Activated CD4-positive, alpha-beta T cell treated with anti-CD3 and anti-CD28 coated beads, Interleukin-2, Interleukin-4, amounts not matched to agents 100 ng/mL and 50 ng/mL, durations not matched to agents 16 hours and 8 hours (primary cell): ENCODE measurements at regions not wholly inside any gene's neighbourhood (a gene's known extent, or its start where the extent isn't known, plus 50 kb on each side); places are given as distances from the start of the nearest gene placed in this dataset.

Experiments used
- DNase-seq: peaks from one replicate; pipeline ENCODE4 v3.0.0-alpha.2; 2020; ENCODE audit warnings: low spot score

DNA sequence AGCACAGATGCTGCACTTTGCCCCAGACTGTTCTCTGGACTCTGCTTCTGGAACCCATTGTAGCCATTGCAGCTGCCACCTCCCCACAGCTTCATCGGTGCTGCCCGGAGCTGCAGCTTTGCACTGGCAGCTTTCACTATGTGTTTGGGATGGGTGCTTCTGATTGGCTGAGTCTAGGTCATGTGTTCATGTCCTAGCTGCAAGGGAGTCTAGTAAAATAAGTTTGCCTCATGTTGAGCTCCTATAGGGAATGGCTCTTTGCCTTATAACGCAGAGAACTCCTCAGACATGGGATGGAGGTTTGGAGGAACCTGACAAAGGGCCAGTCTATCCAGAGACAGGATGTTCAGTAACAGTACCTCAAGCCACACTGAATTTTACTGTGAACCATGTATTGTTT lies 268.0 kb downstream of the BMP7 start:
- DNase-seq = no peak

GRCh38 chr20:57000441-57000968 lies 265.9 kb downstream of the BMP7 start:
- DNase-seq = no peak

DNA sequence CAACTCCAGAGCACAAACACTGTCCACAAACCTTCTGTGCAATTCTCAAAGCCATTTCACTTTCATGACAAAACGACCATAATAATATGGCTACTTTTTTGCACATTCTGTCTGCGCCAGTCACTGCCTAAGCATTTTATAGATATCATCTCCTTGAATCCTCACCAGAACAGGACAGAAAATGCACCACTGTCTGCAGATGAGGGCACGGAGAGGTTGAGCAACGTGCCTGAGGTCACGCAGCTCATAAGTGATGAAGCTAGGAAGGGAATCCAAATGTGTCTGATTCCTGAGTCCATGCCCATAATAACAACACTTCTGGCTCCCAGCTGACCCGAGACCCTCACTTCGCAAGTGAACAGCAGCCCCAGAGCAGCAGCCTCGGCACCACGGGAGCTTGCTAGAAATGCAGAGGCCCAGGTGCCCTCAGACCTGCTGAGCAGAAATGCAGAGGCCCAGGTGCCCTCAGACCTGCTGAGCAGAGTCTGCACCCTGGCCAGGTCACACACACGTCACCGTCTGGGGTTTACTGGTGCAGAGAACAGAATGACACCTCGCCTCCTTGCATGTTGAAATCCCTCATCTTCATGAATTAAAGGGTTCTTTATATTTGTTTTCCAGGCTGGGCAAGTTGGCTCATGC lies 265.2 kb downstream of the BMP7 start:
- no peak for DNase-seq

- DNase-seq = no peak
Observed at GRCh38 chr20:57002066-57002570, 264.3 kb downstream of the BMP7 start.

DNA sequence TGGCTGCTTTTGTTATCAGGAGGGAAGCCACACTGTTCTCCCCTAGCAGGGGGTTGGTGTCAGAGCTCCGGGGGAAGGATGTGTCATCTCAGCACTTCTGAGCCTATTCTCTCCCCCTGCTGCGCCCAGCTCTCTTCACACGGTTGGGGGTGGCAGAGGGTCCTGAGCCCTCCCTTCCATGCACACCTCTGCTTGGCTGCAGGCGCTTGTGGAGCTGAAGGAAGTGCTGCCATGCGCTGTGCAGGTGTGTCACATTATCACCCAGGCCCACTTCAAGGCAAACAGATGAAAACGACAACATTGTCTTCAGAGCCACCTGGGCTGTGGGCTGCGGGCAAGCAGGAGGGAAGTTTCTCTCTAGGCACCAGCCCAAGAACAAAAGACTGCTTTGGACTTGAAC lies 263.4 kb downstream of the BMP7 start:
- DNase-seq = no peak

DNA sequence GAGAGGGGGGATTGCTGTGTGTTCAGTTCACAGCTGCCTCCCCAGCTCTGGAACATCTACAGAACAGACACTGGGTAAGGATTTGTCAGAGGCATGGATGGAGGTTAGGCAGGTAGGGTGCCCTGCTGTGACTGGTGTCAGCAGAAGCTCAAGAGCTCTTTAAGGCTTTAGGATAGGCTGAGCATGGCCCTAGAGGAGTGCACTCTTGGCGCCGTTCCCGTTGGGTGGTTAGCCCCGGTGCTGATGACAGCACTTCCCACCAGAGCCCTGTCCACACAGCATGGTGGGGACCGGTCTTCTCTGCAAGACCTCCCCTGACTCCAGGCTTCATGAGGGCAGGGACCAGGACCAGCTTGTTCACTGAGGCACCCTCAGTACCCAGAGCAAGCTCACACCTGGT lies 262.0 kb downstream of the BMP7 start:
- DNase-seq = no peak

- DNase-seq = no peak
Observed at GRCh38 chr20:57004951-57005933, 261.2 kb downstream of the BMP7 start.

DNA sequence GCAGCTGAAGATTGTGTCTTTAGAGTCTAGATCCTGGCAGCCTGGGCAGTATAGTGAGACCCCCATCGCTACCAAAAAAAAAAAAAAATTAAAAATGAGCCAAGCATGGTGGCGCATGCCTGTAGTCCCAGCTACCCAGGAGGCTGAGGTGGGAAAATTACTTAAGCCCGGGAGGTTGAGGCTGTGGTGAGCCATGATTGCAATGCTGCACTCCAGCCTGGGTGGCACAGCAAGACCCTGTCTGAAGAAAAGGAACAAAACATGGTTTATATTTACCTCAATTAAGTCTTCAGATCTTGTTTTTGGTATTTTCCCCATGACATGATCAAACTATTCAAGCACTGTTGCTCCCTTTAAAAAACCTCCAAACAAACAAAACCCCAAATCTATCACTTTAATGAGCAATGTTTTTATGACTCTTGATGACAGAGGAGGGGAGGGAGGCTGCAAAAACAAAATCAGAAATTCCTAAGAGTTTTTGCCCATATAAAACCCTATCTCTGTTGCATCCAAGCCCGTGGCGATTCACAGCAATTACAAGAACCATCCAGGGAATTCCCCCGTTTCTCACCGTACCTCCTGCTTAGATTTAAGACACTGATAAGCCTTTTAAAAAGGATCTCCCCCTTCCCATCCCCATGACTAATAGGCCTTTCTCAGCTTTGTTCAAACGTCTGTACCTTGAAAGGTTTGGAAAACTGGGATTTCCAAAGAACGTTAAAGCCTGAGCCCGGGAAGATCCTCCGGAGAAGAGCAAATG lies 259.9 kb downstream of the BMP7 start:
- DNase-seq = no peak

DNA sequence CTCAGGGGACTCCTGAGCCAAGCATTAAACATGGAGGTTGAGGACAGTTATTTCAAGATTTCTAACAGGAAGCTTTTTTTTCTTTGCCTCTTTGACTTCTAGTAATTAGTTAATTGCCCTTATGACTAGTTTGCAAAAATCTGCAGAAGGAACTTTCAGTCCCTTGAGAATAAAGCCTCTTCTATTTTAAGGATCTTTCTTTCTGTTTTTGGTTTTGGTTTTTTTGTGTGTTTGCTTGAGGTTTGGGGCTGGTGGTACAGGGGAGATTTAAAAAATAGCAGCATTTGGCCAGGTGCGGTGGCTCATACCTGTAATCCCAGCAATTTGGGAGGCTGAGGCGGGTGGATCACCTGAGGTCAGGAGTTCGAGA lies 259.3 kb downstream of the BMP7 start:
- no peak for DNase-seq

GRCh38 chr20:57008217-57008616 lies 258.2 kb downstream of the BMP7 start:
- DNase-seq = no peak

- no peak for DNase-seq
Observed at GRCh38 chr20:57009355-57009754, 257.1 kb downstream of the BMP7 start.

DNA sequence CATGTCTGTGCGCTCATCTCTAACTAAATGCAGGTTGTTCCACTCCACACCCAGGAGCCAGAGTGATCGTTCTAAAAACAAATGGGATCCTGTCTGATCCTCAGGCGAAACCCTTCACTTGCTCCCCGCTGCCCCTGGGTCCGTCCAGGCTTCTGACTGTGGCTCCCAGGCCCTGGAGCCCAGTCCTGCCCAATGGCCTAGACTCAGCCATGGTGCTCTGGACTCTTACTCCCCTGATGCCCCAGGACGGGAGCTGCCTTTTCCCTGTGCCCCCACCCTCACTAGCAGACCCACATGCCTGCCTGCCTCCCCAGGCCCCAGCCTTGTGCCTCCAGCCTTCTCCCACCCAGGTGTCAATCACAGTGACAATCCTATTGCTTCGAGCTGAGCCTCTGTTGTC lies 256.7 kb downstream of the BMP7 start:
- DNase-seq = no peak

DNA sequence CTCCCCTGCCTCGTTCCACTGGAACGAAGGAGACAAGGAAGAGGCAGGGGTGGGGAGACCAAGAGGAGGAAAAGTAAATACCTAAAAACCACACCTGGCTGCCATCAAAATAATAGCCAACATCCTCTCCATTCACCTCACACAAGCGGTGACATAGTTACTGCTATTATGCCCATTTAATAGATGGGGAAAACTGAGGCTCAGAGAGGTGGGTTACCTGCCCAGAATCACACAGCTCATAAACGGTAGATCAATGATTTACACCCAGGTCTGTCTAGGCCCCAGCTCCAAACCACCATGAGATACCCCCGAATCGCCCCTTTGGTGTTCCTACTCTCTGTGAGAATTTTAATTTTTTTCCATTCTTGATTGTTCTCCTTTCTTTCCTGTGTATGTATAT lies 253.8 kb downstream of the BMP7 start:
- no peak for DNase-seq

DNA sequence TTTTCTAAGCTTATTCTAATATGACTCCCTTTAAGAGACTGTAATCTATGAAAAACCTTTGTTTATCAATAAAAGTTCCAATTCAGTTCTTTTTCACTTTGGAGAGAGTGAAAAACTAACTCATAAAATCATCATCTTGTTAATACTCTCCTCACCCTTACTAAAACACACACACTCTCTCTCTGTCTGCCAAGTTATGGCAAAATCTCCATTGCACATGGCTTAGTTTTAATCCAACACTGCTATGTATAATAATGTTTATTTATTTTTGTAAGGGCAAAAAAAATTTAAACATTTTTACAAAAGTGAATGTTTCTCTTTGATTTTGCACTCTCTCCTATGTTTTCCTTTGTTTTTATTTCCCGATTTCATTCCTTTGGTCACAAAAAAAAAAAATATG lies 253.2 kb downstream of the BMP7 start:
- DNase-seq = no peak

- no peak for DNase-seq
Observed at GRCh38 chr20:57013741-57014140, 252.7 kb downstream of the BMP7 start.

GRCh38 chr20:57020364-57020763 lies 246.1 kb downstream of the BMP7 start:
- DNase-seq = no peak

DNA sequence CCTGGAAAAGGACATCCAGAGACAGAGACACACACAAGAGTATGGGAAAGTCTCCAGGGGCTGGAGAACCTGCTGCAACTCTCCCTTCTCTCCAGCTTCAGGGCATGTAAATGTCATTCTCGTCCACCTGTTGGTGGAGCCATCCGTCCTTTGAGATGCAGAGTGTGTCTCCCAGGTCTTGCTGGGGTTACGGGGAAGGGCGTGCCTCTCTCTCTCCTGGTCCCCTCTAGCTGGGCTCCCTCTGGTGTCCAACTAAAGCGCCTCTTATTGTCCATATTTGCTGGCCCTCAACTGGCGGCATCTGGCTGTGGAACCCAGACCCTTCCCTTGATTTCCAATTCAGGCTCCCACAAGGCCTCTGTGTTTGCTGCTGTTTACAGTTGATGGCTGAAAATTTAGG lies 244.1 kb downstream of the BMP7 start:
- DNase-seq = no peak

DNA sequence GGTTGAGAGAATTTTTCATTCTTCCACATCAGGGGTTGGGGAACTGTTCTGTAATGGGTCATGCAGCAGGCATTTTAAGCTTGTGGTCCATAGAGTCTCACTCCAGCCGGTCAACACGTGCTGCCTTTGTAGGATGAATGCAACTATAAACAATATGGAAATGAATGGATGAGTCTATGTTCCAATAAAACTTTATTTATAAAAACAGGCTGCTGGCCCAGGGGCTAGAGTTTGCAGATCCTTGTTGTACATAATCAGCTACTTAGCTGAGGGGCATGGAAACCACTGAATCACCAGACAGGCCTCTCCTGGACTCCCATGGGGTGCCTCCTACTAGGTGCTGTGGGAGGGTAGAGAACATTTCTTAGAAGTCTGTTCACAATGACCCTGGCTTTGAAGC lies 243.4 kb downstream of the BMP7 start:
- no peak for DNase-seq

- DNase-seq = no peak
Observed at GRCh38 chr20:57023997-57024396, 242.4 kb downstream of the BMP7 start.

DNA sequence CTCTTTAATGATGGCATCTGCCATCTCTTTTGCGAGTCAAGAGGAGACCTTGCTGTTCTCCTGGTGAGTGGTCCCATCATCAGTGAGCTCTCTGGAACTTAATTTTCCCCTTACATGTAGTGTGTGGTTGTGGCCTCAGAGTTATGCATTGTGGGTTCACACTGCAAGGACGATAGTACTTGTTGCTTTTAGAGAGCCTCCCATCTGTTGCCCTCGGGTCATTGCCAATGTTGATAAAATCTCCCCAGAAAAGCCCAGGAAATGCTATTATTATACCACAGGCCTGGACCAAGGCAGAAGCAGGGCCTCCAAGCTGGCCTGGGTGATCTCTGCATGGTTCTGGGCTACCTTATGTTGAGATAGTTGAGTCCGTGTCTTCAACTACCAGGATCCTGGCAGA lies 241.6 kb downstream of the BMP7 start:
- no peak for DNase-seq

DNA sequence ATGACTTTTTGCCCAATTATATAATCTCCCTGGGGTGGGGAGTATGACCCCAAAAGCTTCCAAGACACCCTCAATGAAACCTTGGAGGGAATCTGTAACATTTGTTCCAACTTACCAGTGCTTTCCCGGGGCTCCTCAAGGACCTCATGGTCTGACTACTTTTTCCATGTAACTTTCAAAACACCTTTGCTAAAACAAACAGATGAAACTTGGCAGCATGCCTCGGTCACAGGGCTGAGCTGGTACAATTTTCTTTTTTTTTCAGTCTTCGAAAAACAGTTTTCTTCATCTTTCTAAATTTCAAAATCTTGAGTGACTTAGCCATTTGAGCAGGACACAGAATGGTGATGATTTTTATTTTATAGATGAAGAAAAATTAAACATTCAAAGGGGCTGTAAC lies 241.2 kb downstream of the BMP7 start:
- DNase-seq = no peak

GRCh38 chr20:57025666-57026224 lies 240.7 kb downstream of the BMP7 start:
- DNase-seq = no peak
